H9 (cell line): ENCODE measurements at regions not wholly inside any gene's neighbourhood (a gene's known extent, or its start where the extent isn't known, plus 50 kb on each side); places are given as distances from the start of the nearest gene placed in this dataset.

ENCODE experiments used
- DNase-seq: peaks from one replicate; pipeline ENCODE4 v3.0.0-alpha.2; 2017
- H2AFZ ChIP-seq: one replicate; pipeline ENCODE4 v1.6.1; 2013; ENCODE audit warnings: mild to moderate bottlenecking, low read length, control low read depth, moderate library complexity
- H2AK5ac ChIP-seq: 2 replicates; pipeline ENCODE4 v1.6.1; 2013; ENCODE audit warnings: low read length, control low read depth, mixed read lengths; ENCODE audit not compliant: insufficient read length
- H2BK120ac ChIP-seq: one replicate; pipeline ENCODE4 v1.6.1; 2013; ENCODE audit warnings: low read depth, mild to moderate bottlenecking, low read length, control low read depth, inconsistent platforms; ENCODE audit not compliant: poor library complexity, severe bottlenecking
- H2BK12ac ChIP-seq: 2 replicates; pipeline ENCODE4 v1.6.1; 2013; ENCODE audit warnings: low read length, control low read depth, mixed read lengths, low read depth; ENCODE audit not compliant: insufficient read length
- H2BK15ac ChIP-seq: 2 replicates; pipeline ENCODE4 v1.6.1; 2013; ENCODE audit warnings: low read depth, low read length, control low read depth
- H2BK20ac ChIP-seq: one replicate; pipeline ENCODE4 v1.6.1; 2013; ENCODE audit warnings: low read depth, mild to moderate bottlenecking, low read length, control low read depth, inconsistent platforms; ENCODE audit not compliant: poor library complexity, severe bottlenecking
- H2BK5ac ChIP-seq: 2 replicates; pipeline ENCODE4 v1.6.1; 2013; ENCODE audit warnings: low read length, control low read depth, mixed read lengths; ENCODE audit not compliant: insufficient read length
- H3K14ac ChIP-seq: 2 replicates; pipeline ENCODE4 v1.6.1; 2013; ENCODE audit warnings: low read length, control low read depth; ENCODE audit not compliant: insufficient read depth
- H3K18ac ChIP-seq: 2 replicates; pipeline ENCODE4 v1.6.1; 2013; ENCODE audit warnings: low read depth, mild to moderate bottlenecking, mixed read lengths, low read length, control low read depth; ENCODE audit not compliant: insufficient read length
- H3K23ac ChIP-seq: 2 replicates; pipeline ENCODE4 v1.6.1; 2013; ENCODE audit warnings: low read length, control low read depth, mixed read lengths, low read depth; ENCODE audit not compliant: insufficient read length
- H3K23me2 ChIP-seq: 2 replicates; pipeline ENCODE4 v1.6.1; 2013; ENCODE audit warnings: low read depth, mild to moderate bottlenecking, mixed read lengths, low read length, control low read depth; ENCODE audit not compliant: insufficient read length, poor library complexity, severe bottlenecking
- H3K27ac ChIP-seq: 2 replicates; pipeline ENCODE4 v1.5.1; 2013; ENCODE audit warnings: low read length, control low read depth, mixed read lengths, low read depth; ENCODE audit not compliant: insufficient read length
- H3K27me3 ChIP-seq: 2 replicates; pipeline ENCODE4 v1.6.1; 2013; ENCODE audit warnings: low read length, control low read depth, inconsistent platforms; ENCODE audit not compliant: insufficient read depth
- H3K4ac ChIP-seq: 2 replicates; pipeline ENCODE4 v1.6.1; 2013; ENCODE audit warnings: low read depth, mild to moderate bottlenecking, control low read depth, inconsistent platforms, low read length, moderate library complexity
- H3K4me1 ChIP-seq: 2 replicates; pipeline ENCODE4 v1.6.1; 2013; ENCODE audit warnings: low read length, control low read depth, inconsistent platforms; ENCODE audit not compliant: insufficient read depth
- H3K4me2 ChIP-seq: 2 replicates; pipeline ENCODE4 v1.6.1; 2013; ENCODE audit warnings: low read length, control low read depth, mixed read lengths; ENCODE audit not compliant: insufficient read length, insufficient read depth
- H3K56ac ChIP-seq: 2 replicates; pipeline ENCODE4 v1.6.1; 2013; ENCODE audit warnings: low read depth, mild to moderate bottlenecking, mixed read lengths, low read length, control low read depth; ENCODE audit not compliant: insufficient read length
- H3K79me1 ChIP-seq: 2 replicates; pipeline ENCODE4 v1.6.1; 2013; ENCODE audit warnings: low read depth, mild to moderate bottlenecking, moderate library complexity, low read length, control low read depth, inconsistent platforms; ENCODE audit not compliant: insufficient read depth, poor library complexity, severe bottlenecking
- H3K79me2 ChIP-seq: 2 replicates; pipeline ENCODE4 v1.6.1; 2013; ENCODE audit warnings: low read length, control low read depth, inconsistent platforms; ENCODE audit not compliant: insufficient read depth
- H3K9ac ChIP-seq: 2 replicates; pipeline ENCODE4 v1.6.1; 2013; ENCODE audit warnings: low read length, control low read depth, mixed read lengths; ENCODE audit not compliant: insufficient read length; ENCODE audit errors: extremely low read depth
- H3K9me3 ChIP-seq: one replicate; pipeline ENCODE4 v1.6.1; 2013; ENCODE audit warnings: low read depth, low read length, inconsistent platforms; ENCODE audit not compliant: control insufficient read depth
- H3T11ph ChIP-seq: one replicate; pipeline ENCODE4 v1.6.1; 2013; ENCODE audit warnings: mild to moderate bottlenecking, low read length, control low read depth, inconsistent platforms
- H4K20me1 ChIP-seq: one replicate; pipeline ENCODE4 v1.6.1; 2013; ENCODE audit not compliant: control insufficient read depth, insufficient read length, insufficient read depth
- H4K5ac ChIP-seq: 2 replicates; pipeline ENCODE4 v1.6.1; 2013; ENCODE audit warnings: low read depth, mild to moderate bottlenecking, mixed read lengths, low read length, control low read depth; ENCODE audit not compliant: insufficient read length
- H4K8ac ChIP-seq: replicated peaks from 2 replicates; pipeline ENCODE4 v1.6.1; 2013; ENCODE audit warnings: low read length, control low read depth, mixed read lengths, low read depth; ENCODE audit not compliant: insufficient read length
- H4K91ac ChIP-seq: 2 replicates; pipeline ENCODE4 v1.6.1; 2013; ENCODE audit warnings: low read depth, mild to moderate bottlenecking, moderate library complexity, mixed read lengths, low read length, control low read depth; ENCODE audit not compliant: insufficient read length
- H3K27ac Mint-ChIP-seq, 3 experiments: 2 replicates in 2 of 3; 3 replicates in 1 of 3; pipeline ENCODE4 v1.8.0; 2020 to 2021; ENCODE audit warnings: mixed read lengths in 3 of 3, mild to moderate bottlenecking in 1 of 3, moderate library complexity in 1 of 3
- H3K27me3 Mint-ChIP-seq: 2 replicates; pipeline ENCODE4 v1.8.0; 2021; ENCODE audit warnings: low read depth, mild to moderate bottlenecking, moderate library complexity, mixed read lengths
- H3K36me3 Mint-ChIP-seq, 3 experiments: 2 replicates in 2 of 3; 3 replicates in 1 of 3; pipeline ENCODE4 v1.8.0; 2020 to 2021; ENCODE audit warnings: low read depth in 3 of 3, mixed read lengths in 3 of 3; ENCODE audit not compliant: insufficient read depth in 1 of 3
- H3K4me1 Mint-ChIP-seq, 2 experiments: 2 replicates each; pipeline ENCODE4 v1.8.0; 2020; ENCODE audit warnings: mixed read lengths in 2 of 2
- H3K4me3 Mint-ChIP-seq, 2 experiments: 2 replicates in 1 of 2; 3 replicates in 1 of 2; pipeline ENCODE4 v1.8.0; 2020 to 2021; ENCODE audit warnings: mild to moderate bottlenecking in 2 of 2, mixed read lengths in 2 of 2, moderate library complexity in 1 of 2
- H3K9me3 Mint-ChIP-seq, 2 experiments: 2 replicates in 1 of 2; 3 replicates in 1 of 2; pipeline ENCODE4 v1.8.0; 2020; ENCODE audit warnings: mild to moderate bottlenecking in 2 of 2, mixed read lengths in 2 of 2, moderate library complexity in 1 of 2
- WGBS: extraction: QIAGEN DNeasy Blood & Tissue Kit; methylation state at CpG from one replicate; pipeline ENCODE4 v1.1.7; 2013; ENCODE audit warnings: missing lambda C conversion rate, low lambda C conversion rate, mixed read lengths; ENCODE audit not compliant: insufficient read length; ENCODE audit errors: extremely low coverage; 5-methylcytosine and 5-hydroxymethylcytosine counted together
- TF ChIP-seq, protein P1 (sequence below): fragments of 200-600 bp; sonication (generic); conservative IDR thresholded peaks from 3 replicates; pipeline ENCODE4 v1.8.0; 2021; ENCODE audit warnings: antibody characterized with exemption, mild to moderate bottlenecking

DNA sequence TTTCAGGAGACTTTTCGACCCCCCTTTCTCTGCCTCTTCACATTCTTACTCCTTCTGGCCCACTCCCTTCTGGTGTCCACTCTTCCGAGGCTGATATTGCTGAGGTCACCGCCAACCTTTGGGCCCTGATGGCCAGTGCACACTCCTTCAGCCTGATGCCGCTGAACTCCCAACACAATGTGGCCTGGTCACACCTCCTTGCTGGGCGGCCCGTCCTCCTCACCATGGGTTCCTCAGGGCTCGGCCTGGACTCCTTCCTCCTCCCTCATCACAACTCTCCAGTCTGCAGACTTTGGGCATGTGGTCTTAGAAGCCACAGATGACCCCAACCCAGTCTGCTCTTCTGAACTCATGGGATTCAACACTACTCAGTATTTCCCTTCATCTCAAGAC, 583.0 kb upstream of the MGMT start:
- no peak overlapping the region for H3K56ac ChIP-seq
- H4K5ac ChIP-seq = no peak overlapping the region
- no peaks in the 10 kb centered on the region for H3K27me3 ChIP-seq
- H3K4ac ChIP-seq = no peak overlapping the region
- peaks cover 0 to 4% of the 10 kb centered on the region in 2 experiments; a peak in 3 of 5 replicates for H3K9me3 Mint-ChIP-seq
- H2BK5ac ChIP-seq = no peak overlapping the region
- H4K91ac ChIP-seq = no peak overlapping the region
- H3K4me2 ChIP-seq = no peak overlapping the region
- no peak overlapping the region for H2BK15ac ChIP-seq
- no CpG with 5 or more reads among the region's 7 CpGs for WGBS
- no peak overlapping the region for H2BK120ac ChIP-seq
- H3K27ac ChIP-seq = no peak overlapping the region
- no peak overlapping the region for H3K4me3 Mint-ChIP-seq
- no peaks in the 10 kb centered on the region for H3K4me1 ChIP-seq
- peaks cover 5% of the 10 kb centered on the region; the same call in 1 of the 2 replicates for H3K27me3 Mint-ChIP-seq
- H3K18ac ChIP-seq = no peak overlapping the region
- no peak overlapping the region for H3T11ph ChIP-seq
- H3K79me2 ChIP-seq = no peaks in the 10 kb centered on the region
- H3K23ac ChIP-seq = no peak overlapping the region
- no peak overlapping the region for H2BK12ac ChIP-seq
- no peaks in the 10 kb centered on the region for H3K36me3 Mint-ChIP-seq
- H3K4me1 Mint-ChIP-seq = no peaks in the 10 kb centered on the region
- no peaks in the 10 kb centered on the region for H4K20me1 ChIP-seq
- H3K14ac ChIP-seq = no peak overlapping the region
- H3K23me2 ChIP-seq = no peaks in the 10 kb centered on the region
- TF ChIP-seq, protein P1, sequence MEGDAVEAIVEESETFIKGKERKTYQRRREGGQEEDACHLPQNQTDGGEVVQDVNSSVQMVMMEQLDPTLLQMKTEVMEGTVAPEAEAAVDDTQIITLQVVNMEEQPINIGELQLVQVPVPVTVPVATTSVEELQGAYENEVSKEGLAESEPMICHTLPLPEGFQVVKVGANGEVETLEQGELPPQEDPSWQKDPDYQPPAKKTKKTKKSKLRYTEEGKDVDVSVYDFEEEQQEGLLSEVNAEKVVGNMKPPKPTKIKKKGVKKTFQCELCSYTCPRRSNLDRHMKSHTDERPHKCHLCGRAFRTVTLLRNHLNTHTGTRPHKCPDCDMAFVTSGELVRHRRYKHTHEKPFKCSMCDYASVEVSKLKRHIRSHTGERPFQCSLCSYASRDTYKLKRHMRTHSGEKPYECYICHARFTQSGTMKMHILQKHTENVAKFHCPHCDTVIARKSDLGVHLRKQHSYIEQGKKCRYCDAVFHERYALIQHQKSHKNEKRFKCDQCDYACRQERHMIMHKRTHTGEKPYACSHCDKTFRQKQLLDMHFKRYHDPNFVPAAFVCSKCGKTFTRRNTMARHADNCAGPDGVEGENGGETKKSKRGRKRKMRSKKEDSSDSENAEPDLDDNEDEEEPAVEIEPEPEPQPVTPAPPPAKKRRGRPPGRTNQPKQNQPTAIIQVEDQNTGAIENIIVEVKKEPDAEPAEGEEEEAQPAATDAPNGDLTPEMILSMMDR = no peak
- H3K9me3 ChIP-seq = no peaks in the 10 kb centered on the region
- H3K79me1 ChIP-seq = no peaks in the 10 kb centered on the region
- no peak overlapping the region for H2AFZ ChIP-seq
- no peak overlapping the region for H4K8ac ChIP-seq
- no peak overlapping the region for H3K9ac ChIP-seq
- no peak for DNase-seq
- no peak overlapping the region for H2BK20ac ChIP-seq
- H3K27ac Mint-ChIP-seq = no peak overlapping the region
- H2AK5ac ChIP-seq = no peak overlapping the region
